GM12874 (cell line): ENCODE measurements at regions not wholly inside any gene's neighbourhood (a gene's known extent, or its start where the extent isn't known, plus 50 kb on each side); places are given as distances from the start of the nearest gene placed in this dataset.

Experiments
- TF ChIP-seq, protein P1 (sequence below): IDR thresholded peaks from 2 replicates; pipeline ENCODE4 v1.5.1; 2011; ENCODE audit warnings: low read depth, mild to moderate bottlenecking, control low read depth, low read length, moderate library complexity; ENCODE audit not compliant: insufficient read depth

DNA sequence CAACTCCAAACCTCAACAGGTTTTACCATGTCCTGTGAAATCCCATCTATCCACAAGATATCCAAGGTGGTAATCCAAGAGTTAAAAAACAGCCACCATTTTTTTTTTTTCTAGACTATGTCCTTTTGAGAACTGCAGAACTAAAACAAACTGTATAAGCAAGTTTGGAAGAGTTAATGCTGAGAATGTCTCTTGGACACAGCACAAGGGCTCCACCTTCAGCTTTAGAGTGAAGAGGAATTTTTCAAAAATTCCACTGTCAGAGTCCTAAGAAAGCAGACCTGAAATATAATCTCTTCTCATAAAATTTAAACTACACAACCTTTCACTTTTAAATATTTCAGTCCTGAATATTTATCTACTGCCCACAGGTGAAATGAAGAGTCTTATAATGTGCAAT, 167.8 kb upstream of the CCNG1 start:
- TF ChIP-seq, protein P1, sequence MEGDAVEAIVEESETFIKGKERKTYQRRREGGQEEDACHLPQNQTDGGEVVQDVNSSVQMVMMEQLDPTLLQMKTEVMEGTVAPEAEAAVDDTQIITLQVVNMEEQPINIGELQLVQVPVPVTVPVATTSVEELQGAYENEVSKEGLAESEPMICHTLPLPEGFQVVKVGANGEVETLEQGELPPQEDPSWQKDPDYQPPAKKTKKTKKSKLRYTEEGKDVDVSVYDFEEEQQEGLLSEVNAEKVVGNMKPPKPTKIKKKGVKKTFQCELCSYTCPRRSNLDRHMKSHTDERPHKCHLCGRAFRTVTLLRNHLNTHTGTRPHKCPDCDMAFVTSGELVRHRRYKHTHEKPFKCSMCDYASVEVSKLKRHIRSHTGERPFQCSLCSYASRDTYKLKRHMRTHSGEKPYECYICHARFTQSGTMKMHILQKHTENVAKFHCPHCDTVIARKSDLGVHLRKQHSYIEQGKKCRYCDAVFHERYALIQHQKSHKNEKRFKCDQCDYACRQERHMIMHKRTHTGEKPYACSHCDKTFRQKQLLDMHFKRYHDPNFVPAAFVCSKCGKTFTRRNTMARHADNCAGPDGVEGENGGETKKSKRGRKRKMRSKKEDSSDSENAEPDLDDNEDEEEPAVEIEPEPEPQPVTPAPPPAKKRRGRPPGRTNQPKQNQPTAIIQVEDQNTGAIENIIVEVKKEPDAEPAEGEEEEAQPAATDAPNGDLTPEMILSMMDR = peak; percentile 13; the same call in 1 of the 2 replicates

DNA sequence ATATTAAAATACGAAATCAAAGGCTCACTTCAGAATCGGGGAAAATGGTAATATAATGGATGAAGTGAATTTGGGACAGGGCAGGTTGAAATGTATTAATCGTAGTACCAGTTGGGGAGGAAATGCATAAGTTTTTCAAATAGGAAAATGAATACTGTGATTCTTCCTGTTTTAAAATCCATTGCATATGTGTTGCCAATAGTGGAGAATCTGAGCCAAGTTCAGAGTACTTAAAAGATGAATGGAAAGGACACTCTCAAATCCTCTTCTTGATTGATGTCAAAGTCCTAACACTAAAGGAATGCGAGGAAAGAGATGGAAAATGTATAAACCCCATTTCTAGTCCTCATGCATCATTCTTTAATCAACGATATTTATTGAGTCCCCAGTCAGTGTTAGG, 160.9 kb upstream of the CCNG1 start:
- TF ChIP-seq, protein P1 = no peak

- TF ChIP-seq, protein P1 = no peak
These were observed 155.9 kb upstream of the CCNG1 start for GRCh38 chr5:163281512-163281911.

GRCh38 chr5:163293836-163294235, 143.6 kb upstream of the CCNG1 start:
- TF ChIP-seq, protein P1 = no peak

DNA sequence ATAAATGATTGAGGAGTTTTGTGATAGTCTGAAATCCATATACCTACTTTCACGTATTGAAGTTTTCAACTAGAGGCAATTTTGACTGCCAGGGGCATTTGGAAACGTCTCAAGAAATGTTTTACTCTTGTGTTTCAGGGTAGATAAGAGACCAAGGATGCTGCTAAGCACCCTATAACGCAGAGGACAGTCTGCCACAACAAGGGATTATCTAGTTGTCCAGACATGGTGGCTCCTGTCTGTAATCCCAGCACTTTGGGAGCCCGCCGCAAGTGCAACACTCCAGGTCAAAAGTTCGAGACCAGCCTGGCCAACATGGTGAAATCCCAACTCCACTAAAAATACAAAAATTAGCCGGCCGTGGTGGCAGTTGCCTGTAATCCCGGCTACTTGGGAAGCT, 133.7 kb upstream of the CCNG1 start:
- TF ChIP-seq, protein P1 = no peak

DNA sequence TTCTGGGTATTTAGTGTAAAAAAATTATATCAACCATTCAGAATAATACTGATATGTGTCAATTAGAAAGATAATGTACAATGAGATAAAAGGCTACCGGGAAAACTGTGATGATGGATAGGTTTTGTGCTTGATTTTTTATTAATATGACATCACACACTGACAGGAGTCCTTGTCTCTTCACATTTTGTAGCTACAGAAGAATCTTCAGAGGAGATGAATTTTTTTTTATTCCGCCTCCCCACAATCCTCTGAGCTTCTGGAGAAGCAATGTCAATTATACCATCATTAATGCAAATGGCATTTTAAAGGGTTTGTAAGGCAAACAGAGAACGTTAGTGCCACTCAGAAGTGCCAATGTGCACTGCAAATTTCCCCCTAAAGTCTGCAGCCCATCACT, 131.7 kb upstream of the CCNG1 start:
- TF ChIP-seq, protein P1 = no peak

- TF ChIP-seq, protein P1 = peak; percentile 25; the same call in 1 of the 2 replicates
These were observed 131.0 kb upstream of the CCNG1 start for GRCh38 chr5:163306421-163306820.

GRCh38 chr5:163309914-163310313, 127.5 kb upstream of the CCNG1 start:
- TF ChIP-seq, protein P1 = no peak
